ENCODE measurements at regions not wholly inside any gene's neighbourhood (a gene's known extent, or its start where the extent isn't known, plus 50 kb on each side); places are given as distances from the start of the nearest gene placed in this dataset.
A peak's percentile ranks its signal among the peaks of the same experiment; 100 is the strongest.

- WGBS, 3 donors, result 25 to 66% (median 37%) methylated on average over 4 of the region's 4 CpGs
- FAIRE-seq (no peak), DNase-seq (no peak)
- no peaks in the 10 kb centered on the region for H3K27me3 ChIP-seq (ENCODE audit: control insufficient read depth in 3 of 3, insufficient read depth in 3 of 3, low read length in 3 of 3)
- H3K9me3 ChIP-seq (ENCODE audit: control insufficient read depth in 2 of 2, insufficient read depth in 1 of 2, low read depth in 1 of 2, low read length in 1 of 2), result peaks cover 0 to 17% of the 10 kb centered on the region in 2 donors
- no peak overlapping the region for H3K4me3 ChIP-seq (ENCODE audit: low read depth in 1 of 3, low read length in 3 of 3)
- H3K4me1 ChIP-seq (ENCODE audit: control insufficient read depth in 3 of 3, insufficient read depth in 2 of 3, low read depth in 1 of 3, low read length in 2 of 3), result peaks cover 0 to 30% (median 0%) of the 10 kb centered on the region in 3 donors
- peaks cover 0 to 3% (median 0%) of the 10 kb centered on the region in 3 donors for H3K36me3 ChIP-seq (ENCODE audit: control insufficient read depth in 3 of 3, insufficient read depth in 2 of 3, low read depth in 1 of 3, low read length in 3 of 3)
- peak overlapping the region; percentile 7 to 68 (median 38) for H3K27ac ChIP-seq (ENCODE audit: low read depth in 1 of 3, low read length in 2 of 3)
Observed at GRCh38 chr12:124637163-124637562, 69.8 kb upstream of the NCOR2 start.

- Histone ChIP-seq H3K4me3 (ENCODE audit: low read depth in 1 of 3, low read length in 3 of 3) (no peak overlapping the region), H3K36me3 (ENCODE audit: control insufficient read depth in 3 of 3, insufficient read depth in 2 of 3, low read depth in 1 of 3, low read length in 3 of 3) (peaks cover 0 to 3% (median 0%) of the 10 kb centered on the region in 3 donors), H3K9me3 (ENCODE audit: control insufficient read depth in 2 of 2, insufficient read depth in 1 of 2, low read depth in 1 of 2, low read length in 1 of 2) (peaks cover 0 to 17% of the 10 kb centered on the region in 2 donors), H3K27ac (ENCODE audit: low read depth in 1 of 3, low read length in 2 of 3) (peak overlapping the region in 1 of 3 donors; percentile 68), H3K4me1 (ENCODE audit: control insufficient read depth in 3 of 3, insufficient read depth in 2 of 3, low read depth in 1 of 3, low read length in 2 of 3) (peaks cover 0 to 37% (median 0%) of the 10 kb centered on the region in 3 donors), H3K27me3 (ENCODE audit: control insufficient read depth in 3 of 3, insufficient read depth in 3 of 3, low read length in 3 of 3) (no peaks in the 10 kb centered on the region)
- 35 to 44% (median 37%) methylated on average over 10 of the region's 10 CpGs for WGBS, 3 donors
- DNase-seq (peak; percentile 28 to 74), FAIRE-seq (no peak)
Observed at GRCh38 chr12:124636138-124636978, 68.9 kb upstream of the NCOR2 start.

GRCh38 chr12:124635316-124635715 is 67.9 kb upstream of the NCOR2 start:
- Histone ChIP-seq H3K4me1 (ENCODE audit: control insufficient read depth in 3 of 3, insufficient read depth in 2 of 3, low read depth in 1 of 3, low read length in 2 of 3) (peaks cover 0 to 41% (median 0%) of the 10 kb centered on the region in 3 donors), H3K9me3 (ENCODE audit: control insufficient read depth in 2 of 2, insufficient read depth in 1 of 2, low read depth in 1 of 2, low read length in 1 of 2) (peaks cover 0 to 17% of the 10 kb centered on the region in 2 donors), H3K27ac (ENCODE audit: low read depth in 1 of 3, low read length in 2 of 3) (no peak overlapping the region), H3K27me3 (ENCODE audit: control insufficient read depth in 3 of 3, insufficient read depth in 3 of 3, low read length in 3 of 3) (no peaks in the 10 kb centered on the region), H3K4me3 (ENCODE audit: low read depth in 1 of 3, low read length in 3 of 3) (no peak overlapping the region), H3K36me3 (ENCODE audit: control insufficient read depth in 3 of 3, insufficient read depth in 2 of 3, low read depth in 1 of 3, low read length in 3 of 3) (peaks cover 0 to 3% (median 0%) of the 10 kb centered on the region in 3 donors)
- DNase-seq (no peak), FAIRE-seq (no peak)
- WGBS, 3 donors, result 85 to 92% (median 89%) methylated on average over 7 of the region's 7 CpGs

- peaks cover 0 to 17% of the 10 kb centered on the region in 2 donors for H3K9me3 ChIP-seq (ENCODE audit: control insufficient read depth in 2 of 2, insufficient read depth in 1 of 2, low read depth in 1 of 2, low read length in 1 of 2)
- H3K4me1 ChIP-seq (ENCODE audit: control insufficient read depth in 3 of 3, insufficient read depth in 2 of 3, low read depth in 1 of 3, low read length in 2 of 3), result peaks cover 0 to 41% (median 0%) of the 10 kb centered on the region in 3 donors
- peak in 1 of 2 donors; percentile 89 for DNase-seq
- H3K27ac ChIP-seq (ENCODE audit: low read depth in 1 of 3, low read length in 2 of 3), result peak overlapping the region in 1 of 3 donors; percentile 70
- H3K4me3 ChIP-seq (ENCODE audit: low read depth in 1 of 3, low read length in 3 of 3), result no peak overlapping the region
- H3K27me3 ChIP-seq (ENCODE audit: control insufficient read depth in 3 of 3, insufficient read depth in 3 of 3, low read length in 3 of 3), result no peaks in the 10 kb centered on the region
- H3K36me3 ChIP-seq (ENCODE audit: control insufficient read depth in 3 of 3, insufficient read depth in 2 of 3, low read depth in 1 of 3, low read length in 3 of 3), result peaks cover 0 to 3% (median 0%) of the 10 kb centered on the region in 3 donors
- 64 to 71% (median 70%) methylated on average over 17 of the region's 17 CpGs for WGBS, 3 donors
- no peak for FAIRE-seq
Observed at GRCh38 chr12:124633365-124634362, 66.3 kb upstream of the NCOR2 start.

GRCh38 chr12:124632519-124632984 is 65.1 kb upstream of the NCOR2 start:
- Histone ChIP-seq H3K27me3 (ENCODE audit: control insufficient read depth in 3 of 3, insufficient read depth in 3 of 3, low read length in 3 of 3) (no peaks in the 10 kb centered on the region), H3K4me3 (ENCODE audit: low read depth in 1 of 3, low read length in 3 of 3) (no peak overlapping the region), H3K4me1 (ENCODE audit: control insufficient read depth in 3 of 3, insufficient read depth in 2 of 3, low read depth in 1 of 3, low read length in 2 of 3) (peaks cover 0 to 35% (median 0%) of the 10 kb centered on the region in 3 donors), H3K27ac (ENCODE audit: low read depth in 1 of 3, low read length in 2 of 3) (peak overlapping the region; percentile 1 to 81 (median 70)), H3K36me3 (ENCODE audit: control insufficient read depth in 3 of 3, insufficient read depth in 2 of 3, low read depth in 1 of 3, low read length in 3 of 3) (peaks cover 0 to 3% (median 0%) of the 10 kb centered on the region in 3 donors), H3K9me3 (ENCODE audit: control insufficient read depth in 2 of 2, insufficient read depth in 1 of 2, low read depth in 1 of 2, low read length in 1 of 2) (peaks cover 0 to 17% of the 10 kb centered on the region in 2 donors)
- WGBS, 3 donors, result 44 to 74% (median 63%) methylated on average over 9 of the region's 9 CpGs
- no peak for FAIRE-seq
- peak; percentile 50 to 61 for DNase-seq

- H3K9me3 ChIP-seq (ENCODE audit: control insufficient read depth in 2 of 2, insufficient read depth in 1 of 2, low read depth in 1 of 2, low read length in 1 of 2), result peaks cover 0 to 17% of the 10 kb centered on the region in 2 donors
- H3K4me3 ChIP-seq (ENCODE audit: low read depth in 1 of 3, low read length in 3 of 3), result no peak overlapping the region
- DNase-seq (no peak), FAIRE-seq (no peak)
- H3K36me3 ChIP-seq (ENCODE audit: control insufficient read depth in 3 of 3, insufficient read depth in 2 of 3, low read depth in 1 of 3, low read length in 3 of 3), result peaks cover 0 to 3% (median 0%) of the 10 kb centered on the region in 3 donors
- peaks cover 0 to 34% (median 2%) of the 10 kb centered on the region in 3 donors for H3K4me1 ChIP-seq (ENCODE audit: control insufficient read depth in 3 of 3, insufficient read depth in 2 of 3, low read depth in 1 of 3, low read length in 2 of 3)
- 87 to 91% (median 88%) methylated on average over 11 of the region's 11 CpGs for WGBS, 3 donors
- H3K27ac ChIP-seq (ENCODE audit: low read depth in 1 of 3, low read length in 2 of 3), result peak overlapping the region in 1 of 3 donors; percentile 70
- H3K27me3 ChIP-seq (ENCODE audit: control insufficient read depth in 3 of 3, insufficient read depth in 3 of 3, low read length in 3 of 3), result no peaks in the 10 kb centered on the region
Observed at GRCh38 chr12:124631681-124632256, 64.4 kb upstream of the NCOR2 start.

- no peak overlapping the region for H3K4me3 ChIP-seq (ENCODE audit: low read depth in 1 of 3, low read length in 3 of 3)
- peaks cover 0 to 3% (median 0%) of the 10 kb centered on the region in 3 donors for H3K36me3 ChIP-seq (ENCODE audit: control insufficient read depth in 3 of 3, insufficient read depth in 2 of 3, low read depth in 1 of 3, low read length in 3 of 3)
- H3K4me1 ChIP-seq (ENCODE audit: control insufficient read depth in 3 of 3, insufficient read depth in 2 of 3, low read depth in 1 of 3, low read length in 2 of 3), result peaks cover 3 to 36% (median 4%) of the 10 kb centered on the region in 3 donors
- WGBS, 3 donors, result 89 to 91% (median 91%) methylated on average over 15 of the region's 15 CpGs
- peaks cover 0 to 17% of the 10 kb centered on the region in 2 donors for H3K9me3 ChIP-seq (ENCODE audit: control insufficient read depth in 2 of 2, insufficient read depth in 1 of 2, low read depth in 1 of 2, low read length in 1 of 2)
- no peak overlapping the region for H3K27ac ChIP-seq (ENCODE audit: low read depth in 1 of 3, low read length in 2 of 3)
- FAIRE-seq, result no peak
- H3K27me3 ChIP-seq (ENCODE audit: control insufficient read depth in 3 of 3, insufficient read depth in 3 of 3, low read length in 3 of 3), result no peaks in the 10 kb centered on the region
- DNase-seq, result no peak
Observed at GRCh38 chr12:124630791-124631313, 63.4 kb upstream of the NCOR2 start.

Data from small intestine (tissue), 7 donors.